HepG2 (cell line): ENCODE measurements at regions not wholly inside any gene's neighbourhood (a gene's known extent, or its start where the extent isn't known, plus 50 kb on each side); places are given as distances from the start of the nearest gene placed in this dataset.

Experiments used
- AKNA ChIP-seq: sonication (generic); formaldehyde crosslinking; IDR thresholded peaks from 2 replicates; pipeline ENCODE4 v1.4.0; 2020; ENCODE audit warnings: missing genetic modification reagents, borderline replicate concordance
- CTCF ChIP-seq: sonication (generic); formaldehyde crosslinking; IDR thresholded peaks from 2 replicates; pipeline ENCODE4 v1.5.0; 2020; ENCODE audit warnings: mild to moderate bottlenecking, missing genetic modification reagents, moderate library complexity
- PPARG ChIP-seq: conservative IDR thresholded peaks from 2 replicates; pipeline ENCODE4 v1.6.1; 2016; ENCODE audit warnings: missing biosample characterization, missing genetic modification reagents

- TF ChIP-seq AKNA (CRISPR knock-in tag): no peak
- no peak for TF ChIP-seq CTCF
- no peak for TF ChIP-seq PPARG (CRISPR knock-in tag)
Measured at GRCh38 chr1:232435729-232436128, 194.2 kb downstream of the SIPA1L2 start.
